Activated B cell treated with CpG ODN at 0.5 μM for 24 hours (primary cell): ENCODE measurements at regions not wholly inside any gene's neighbourhood (a gene's known extent, or its start where the extent isn't known, plus 50 kb on each side); places are given as distances from the start of the nearest gene placed in this dataset.

Source experiments
- ATAC-seq: fragments of 200-7000 bp; cut with Tn5 transposase; one replicate; pipeline ENCODE4 v1.10.0; 2021; ENCODE audit warnings: low read depth, mild to moderate bottlenecking, moderate library complexity
- CTCF ChIA-PET: fragments of 350-600 bp; sonication (Branson Sonifier 250); formaldehyde crosslinking; loops from one replicate; lab custom pipeline; 2021; ENCODE audit warnings: antibody characterized with exemption; lab: Charles Lee
- POLR2A ChIA-PET: fragments of 350-600 bp; sonication (Branson Sonifier 250); formaldehyde crosslinking; loops from one replicate; lab custom pipeline; 2021; ENCODE audit warnings: antibody characterized with exemption; lab: Charles Lee
- DNase-seq: peaks from one replicate; pipeline ENCODE4 v3.0.0; 2022
- H3K27ac Mint-ChIP-seq: one replicate; pipeline ENCODE4 v1.8.0; 2020; ENCODE audit warnings: mixed read lengths
- H3K27me3 Mint-ChIP-seq: one replicate; pipeline ENCODE4 v1.8.0; 2021; ENCODE audit warnings: mixed read lengths
- H3K36me3 Mint-ChIP-seq: one replicate; pipeline ENCODE4 v1.8.0; 2021; ENCODE audit warnings: low read depth, mixed read lengths
- H3K4me1 Mint-ChIP-seq: one replicate; pipeline ENCODE4 v1.8.0; 2021; ENCODE audit warnings: mixed read lengths
- H3K4me3 Mint-ChIP-seq: one replicate; pipeline ENCODE4 v1.8.0; 2020; ENCODE audit warnings: mild to moderate bottlenecking, mixed read lengths
- H3K9me3 Mint-ChIP-seq: one replicate; pipeline ENCODE4 v1.8.0; 2020; ENCODE audit warnings: mixed read lengths
- CTCF ChIP-seq: fragments of 200-600 bp; IDR thresholded peaks from one replicate; pipeline ENCODE4 v1.8.0; 2022; ENCODE audit warnings: antibody characterized with exemption, mild to moderate bottlenecking
- intact Hi-C: fragments of 100-400 bp; cut with micrococcal nuclease; formaldehyde crosslinking; loops from one replicate; pipeline ENCODE4 v1.15.1; 2024

- Mint-ChIP-seq H3K4me3 (no peak overlapping the region), H3K4me1 (no peaks in the 10 kb centered on the region), H3K27ac (no peak overlapping the region), H3K27me3 (no peaks in the 10 kb centered on the region), H3K36me3 (no peaks in the 10 kb centered on the region), H3K9me3 (no peaks in the 10 kb centered on the region)
- ChIA-PET CTCF (no interaction called here), POLR2A (no interaction called here)
- no peak for TF ChIP-seq CTCF
- ATAC-seq (no peak), DNase-seq (no peak)
- intact Hi-C loops, result no loop called here
Observed at GRCh38 chr4:56220261-56220660, 167.0 kb downstream of the AASDH start.

GRCh38 chr4:56219447-56219846, 167.8 kb downstream of the AASDH start:
- ATAC-seq (no peak), DNase-seq (no peak)
- Mint-ChIP-seq H3K9me3 (no peaks in the 10 kb centered on the region), H3K27ac (no peak overlapping the region), H3K27me3 (no peaks in the 10 kb centered on the region), H3K4me3 (no peak overlapping the region), H3K4me1 (no peaks in the 10 kb centered on the region), H3K36me3 (no peaks in the 10 kb centered on the region)
- no peak for TF ChIP-seq CTCF
- ChIA-PET POLR2A (no interaction called here), CTCF (no interaction called here)
- intact Hi-C loops, result no loop called here

- Mint-ChIP-seq H3K9me3 (no peaks in the 10 kb centered on the region), H3K4me3 (no peak overlapping the region), H3K27ac (no peak overlapping the region), H3K36me3 (no peaks in the 10 kb centered on the region), H3K27me3 (no peaks in the 10 kb centered on the region), H3K4me1 (no peaks in the 10 kb centered on the region)
- intact Hi-C loops, result no loop called here
- ATAC-seq (no peak), DNase-seq (no peak)
- TF ChIP-seq CTCF, result no peak
- ChIA-PET POLR2A (no interaction called here), CTCF (no interaction called here)
Observed at GRCh38 chr4:56218230-56218895, 168.9 kb downstream of the AASDH start.

GRCh38 chr4:56217343-56217890, 169.9 kb downstream of the AASDH start:
- H3K36me3 Mint-ChIP-seq, result no peaks in the 10 kb centered on the region
- no peak overlapping the region for H3K4me3 Mint-ChIP-seq
- peaks cover 1% of the 10 kb centered on the region for H3K9me3 Mint-ChIP-seq
- no peak overlapping the region for H3K27ac Mint-ChIP-seq
- CTCF ChIA-PET, result no interaction called here
- POLR2A ChIA-PET, result no interaction called here
- H3K27me3 Mint-ChIP-seq, result no peaks in the 10 kb centered on the region
- no peak for TF ChIP-seq CTCF
- H3K4me1 Mint-ChIP-seq, result no peaks in the 10 kb centered on the region
- ATAC-seq, result no peak
- intact Hi-C loops, result no loop called here
- no peak for DNase-seq

GRCh38 chr4:56215901-56216300, 171.4 kb downstream of the AASDH start:
- H3K9me3 Mint-ChIP-seq, result peaks cover 10% of the 10 kb centered on the region
- no peak for DNase-seq
- H3K27me3 Mint-ChIP-seq, result no peaks in the 10 kb centered on the region
- ChIA-PET POLR2A (no interaction called here), CTCF (no interaction called here)
- no peaks in the 10 kb centered on the region for H3K36me3 Mint-ChIP-seq
- no peak overlapping the region for H3K27ac Mint-ChIP-seq
- no peak for ATAC-seq
- H3K4me1 Mint-ChIP-seq, result no peaks in the 10 kb centered on the region
- no peak for TF ChIP-seq CTCF
- H3K4me3 Mint-ChIP-seq, result no peak overlapping the region
- intact Hi-C loops, result no loop called here
